GM21825 (cell line): ENCODE measurements at regions not wholly inside any gene's neighbourhood (a gene's known extent, or its start where the extent isn't known, plus 50 kb on each side); places are given as distances from the start of the nearest gene placed in this dataset.

ENCODE experiments used
- ATAC-seq: cut with Tn5 transposase; IDR thresholded peaks from one replicate; pipeline ENCODE4 v1.9.1; 2021; ENCODE audit warnings: mild to moderate bottlenecking, moderate library complexity; ENCODE audit not compliant: unreplicated experiment

DNA sequence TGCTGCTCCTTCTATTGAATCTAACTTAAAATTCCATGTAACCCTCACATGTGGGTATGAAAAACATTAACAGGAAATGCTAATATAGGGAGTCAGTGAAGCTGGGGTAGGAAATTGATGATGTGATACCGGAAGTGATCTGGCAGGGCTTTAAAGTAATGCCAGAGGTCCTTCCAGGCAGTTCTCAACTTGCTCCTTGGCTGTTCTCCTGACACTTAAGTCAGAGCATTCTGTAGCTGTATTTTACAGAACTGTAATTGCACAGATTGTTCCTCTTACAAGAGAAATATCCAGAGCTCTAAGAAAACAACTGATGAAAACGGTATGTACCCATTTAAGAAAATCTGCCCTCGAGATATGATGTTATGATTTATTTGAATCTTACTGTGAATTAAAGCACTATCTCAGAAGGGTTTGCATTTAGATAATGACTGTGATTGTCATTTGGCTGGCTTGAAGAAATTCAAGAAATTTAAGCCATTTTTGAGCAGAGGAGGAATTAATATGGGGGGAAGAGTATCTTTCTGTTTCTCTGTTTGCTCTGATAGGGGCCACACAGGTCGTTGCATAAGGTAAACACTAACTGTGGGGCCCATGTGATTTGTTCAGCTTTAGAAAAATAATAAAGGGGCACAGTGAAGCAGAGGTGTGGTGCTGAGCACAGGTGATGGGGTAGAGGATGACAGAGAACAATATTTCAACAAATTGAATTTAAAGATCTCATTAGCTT lies 88.4 kb downstream of the BBS10 start:
- ATAC-seq = no peak

DNA sequence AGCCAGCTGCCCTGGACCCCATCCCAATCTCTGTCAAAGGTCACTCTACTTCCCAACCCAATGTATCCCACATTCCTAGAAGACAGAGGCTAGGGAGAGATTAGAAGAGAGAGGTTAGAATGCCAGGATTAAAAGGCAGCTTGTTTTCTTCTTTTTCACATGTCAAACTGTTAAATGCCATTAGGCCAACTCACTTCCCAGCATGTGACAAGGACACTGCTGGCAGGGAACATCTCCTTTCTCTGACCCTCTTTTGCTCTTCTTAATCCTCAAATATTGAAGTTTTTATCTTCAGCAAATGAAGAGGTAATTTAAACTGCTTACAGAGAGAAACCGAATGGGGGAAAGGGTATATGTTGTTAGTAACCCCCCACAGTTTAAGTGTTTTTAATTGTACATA lies 89.1 kb downstream of the BBS10 start:
- ATAC-seq = no peak

DNA sequence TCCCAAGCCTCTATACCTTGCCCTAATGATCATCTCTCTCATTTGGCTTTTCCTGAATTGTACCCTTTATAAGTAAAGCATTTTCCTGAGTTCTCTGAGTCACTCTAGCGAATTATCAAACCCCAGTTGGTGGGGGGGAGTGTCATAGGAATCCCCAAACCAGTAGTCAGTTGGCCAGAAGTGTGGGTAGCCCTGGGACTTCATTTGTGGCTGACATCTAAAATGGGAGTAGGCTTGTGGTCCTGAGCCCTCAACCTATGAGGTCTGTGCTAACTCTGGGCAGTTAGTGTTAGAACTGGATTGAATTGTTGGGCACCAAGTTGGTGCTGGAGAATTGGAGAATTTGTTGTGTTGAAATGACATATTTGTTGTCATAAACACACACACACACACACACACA lies 91.3 kb downstream of the BBS10 start:
- no peak for ATAC-seq

DNA sequence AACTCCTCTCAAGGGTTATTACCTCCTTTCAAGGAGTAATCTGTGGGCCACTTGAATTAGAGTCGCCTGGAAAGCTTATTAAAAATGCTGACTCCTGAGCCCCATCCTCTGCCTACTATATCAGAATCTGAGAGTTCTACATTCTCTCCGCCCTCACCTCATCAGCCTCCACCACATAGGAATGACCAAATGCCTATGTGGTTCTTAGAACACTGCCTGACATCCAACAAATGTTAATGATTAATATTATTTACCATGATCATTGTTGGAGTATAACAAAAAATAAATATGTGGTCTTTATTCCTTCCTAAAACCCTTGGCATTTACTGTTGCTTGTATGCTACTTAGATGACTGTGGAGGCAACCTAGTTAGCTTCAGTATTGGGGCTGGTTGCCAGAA lies 91.9 kb downstream of the BBS10 start:
- ATAC-seq = no peak

DNA sequence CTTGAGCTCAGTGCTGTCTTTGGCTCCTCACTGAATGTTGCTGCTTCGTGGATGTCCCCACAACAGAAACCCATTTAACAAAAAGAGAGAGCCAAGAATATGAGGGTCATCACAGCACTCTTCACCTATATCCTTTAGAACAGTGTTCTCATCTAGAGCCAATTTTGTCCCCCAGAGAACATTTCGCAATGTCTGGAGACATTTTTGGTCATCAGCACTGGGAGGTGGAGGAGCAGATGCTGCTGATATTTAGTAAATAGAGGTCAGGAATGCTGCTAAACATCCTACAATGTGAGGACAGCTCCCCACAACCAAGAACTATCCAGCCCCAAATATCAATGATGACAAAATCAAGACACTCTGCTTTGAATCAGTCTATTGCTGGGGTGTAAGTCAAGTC lies 92.5 kb downstream of the BBS10 start:
- ATAC-seq = no peak

DNA sequence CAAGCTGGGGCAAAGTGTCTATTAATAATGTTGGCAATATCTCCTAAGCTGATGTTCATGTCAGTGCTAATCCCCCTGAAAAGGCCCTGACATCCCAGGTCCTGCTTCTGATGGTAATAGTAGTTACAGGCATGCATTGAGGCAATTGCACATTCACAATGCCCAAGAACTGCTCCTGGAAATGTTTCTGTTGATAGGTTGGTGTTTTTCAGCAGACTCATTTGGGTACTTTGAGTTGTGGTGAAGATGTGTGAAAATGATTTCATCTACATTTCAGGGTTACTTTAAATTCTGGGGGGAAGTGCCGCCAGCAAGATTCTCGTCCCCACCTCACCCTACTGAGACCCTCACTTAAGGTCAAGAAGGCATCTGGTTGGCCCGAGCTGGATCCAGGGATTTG lies 92.9 kb downstream of the BBS10 start:
- ATAC-seq = no peak

DNA sequence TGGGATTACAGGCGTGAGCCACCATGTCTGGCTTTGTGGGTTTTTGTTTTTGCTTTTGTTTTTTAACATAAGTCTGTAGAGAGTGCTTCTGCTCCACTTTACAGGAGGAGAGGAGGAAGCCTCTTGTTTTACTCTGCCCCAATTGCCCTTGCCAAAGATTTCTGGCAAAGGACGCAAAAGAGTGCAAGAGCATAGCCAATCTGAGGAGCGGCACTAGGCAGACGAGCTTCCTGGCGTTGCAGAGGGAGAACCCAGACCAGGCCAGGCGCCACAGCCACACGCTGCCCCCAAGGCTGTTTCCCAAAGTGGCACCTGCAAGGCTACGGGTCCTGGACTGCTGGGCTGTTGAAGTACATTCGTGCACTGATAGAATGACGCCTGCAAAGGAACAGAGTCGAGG lies 96.2 kb downstream of the BBS10 start:
- no peak for ATAC-seq

DNA sequence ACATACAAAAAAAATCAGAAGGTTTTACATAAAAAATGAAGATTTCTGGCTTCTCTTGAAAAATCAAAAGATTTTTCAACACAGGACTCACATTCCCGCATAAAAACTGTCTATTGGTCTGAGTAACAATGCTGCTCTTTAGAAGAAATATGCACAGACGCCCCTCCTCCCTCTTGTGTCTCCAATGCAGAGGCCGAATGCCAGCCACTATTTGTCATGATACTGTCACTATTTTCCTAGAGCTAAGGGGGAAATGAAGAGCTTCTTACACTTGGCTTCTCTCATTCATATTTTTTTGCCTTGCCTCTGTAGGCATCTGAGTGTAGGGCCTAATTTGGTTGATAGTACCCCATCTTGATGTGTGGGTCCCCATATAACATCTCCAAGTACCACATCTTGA lies 98.0 kb downstream of the BBS10 start:
- no peak for ATAC-seq

DNA sequence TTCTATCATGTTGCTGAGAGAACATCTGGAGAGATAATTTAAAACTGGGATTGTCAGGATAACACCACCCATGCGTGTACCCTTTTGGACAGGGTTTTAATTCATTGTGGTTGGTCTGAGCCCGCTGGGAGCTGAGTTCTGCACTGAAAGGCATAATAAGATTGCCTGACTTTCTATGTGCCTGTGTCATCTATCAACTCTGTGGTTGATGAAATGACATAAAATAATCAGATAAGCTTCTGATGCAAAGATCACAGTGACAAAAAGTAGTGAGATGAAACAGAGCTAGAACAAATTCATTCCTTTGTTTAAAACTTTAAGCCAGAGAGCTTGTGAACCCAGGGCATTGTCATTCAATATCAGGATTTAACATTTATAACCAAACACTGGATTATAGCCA lies 98.7 kb downstream of the BBS10 start:
- ATAC-seq = no peak

DNA sequence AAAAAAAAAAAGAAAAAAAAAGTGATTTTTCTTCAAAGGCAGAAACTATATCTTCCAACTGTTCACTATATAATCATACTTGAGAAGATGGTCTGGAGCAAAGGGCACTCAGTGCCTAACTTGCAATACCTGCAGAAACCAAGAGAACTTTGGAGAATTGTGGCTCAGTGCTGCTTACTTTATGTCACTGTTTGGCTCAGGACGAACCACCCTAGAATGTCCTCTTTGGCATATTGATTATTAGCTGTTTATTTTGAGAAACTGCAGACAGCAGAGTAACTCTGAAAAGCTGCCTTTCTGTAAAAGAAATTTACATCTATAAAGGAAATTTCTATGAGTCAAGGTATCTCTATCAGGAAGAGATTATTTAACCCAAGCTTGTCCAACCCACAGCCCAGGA lies 100.2 kb downstream of the BBS10 start:
- ATAC-seq = no peak

DNA sequence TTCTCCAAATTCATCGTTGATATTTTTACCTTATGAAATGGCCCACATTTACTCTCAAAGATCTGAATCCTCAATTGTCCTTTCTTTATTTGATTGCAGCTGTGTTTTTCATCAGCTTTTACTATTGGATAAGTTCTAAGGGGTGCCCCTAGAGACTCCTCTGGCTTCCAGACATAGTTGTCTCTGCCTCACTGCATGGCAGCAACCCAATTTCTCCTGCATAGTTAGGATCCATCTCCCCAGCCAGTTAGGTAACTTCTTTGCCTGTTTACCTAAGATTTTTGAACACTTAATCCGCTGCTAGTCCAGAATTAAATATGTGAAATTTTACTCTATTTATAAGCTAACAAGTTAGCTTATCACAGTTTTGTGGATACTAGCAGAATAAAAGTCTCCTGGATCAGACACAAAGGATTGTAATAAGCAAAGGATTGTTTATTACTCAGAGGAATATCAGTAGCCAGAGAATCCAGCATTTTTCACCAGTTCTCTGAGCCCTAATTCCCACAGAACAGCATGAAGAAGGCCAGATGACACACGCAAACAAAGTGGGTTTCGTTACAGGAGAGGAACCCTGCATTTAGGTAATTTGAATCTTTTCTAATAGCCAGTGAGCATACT lies 101.1 kb downstream of the BBS10 start:
- ATAC-seq = no peak

DNA sequence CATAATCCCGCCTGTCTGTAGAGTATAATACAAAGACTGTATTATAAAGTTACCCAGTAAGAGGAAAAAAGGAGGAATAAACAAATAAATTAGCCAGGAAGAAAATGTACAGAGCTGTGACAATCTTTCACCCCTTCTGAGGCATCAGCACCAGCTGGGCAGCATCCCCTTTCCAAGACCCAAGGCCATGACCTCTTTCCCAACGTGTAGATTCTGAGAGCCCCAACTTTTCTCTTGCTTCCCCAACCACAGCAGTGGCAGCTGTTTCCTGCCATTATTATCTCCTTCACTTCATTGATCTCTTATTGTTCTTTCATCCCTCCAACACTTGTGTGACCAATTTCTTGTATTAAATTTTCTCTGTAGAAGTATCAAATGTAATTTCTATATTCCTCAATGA lies 101.6 kb downstream of the BBS10 start:
- no peak for ATAC-seq

DNA sequence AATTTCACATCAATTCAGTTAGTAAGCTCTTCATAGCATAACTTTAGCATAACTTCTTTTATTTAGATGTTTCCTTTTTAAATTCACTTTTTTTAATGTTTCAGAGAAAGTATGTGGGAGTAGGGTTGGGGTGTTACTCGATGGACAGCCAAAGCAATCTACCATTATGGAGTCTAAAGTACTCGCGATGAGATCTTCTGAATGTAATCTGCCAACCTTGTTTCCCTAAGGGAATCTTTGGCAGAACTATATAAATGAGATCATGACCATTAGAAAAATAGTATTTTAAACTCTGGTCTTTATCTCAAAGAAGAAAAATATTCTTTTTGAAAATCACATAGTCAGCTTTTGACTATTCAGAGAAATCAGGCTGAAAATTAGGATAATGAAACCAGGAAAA lies 103.9 kb downstream of the BBS10 start:
- ATAC-seq = no peak

DNA sequence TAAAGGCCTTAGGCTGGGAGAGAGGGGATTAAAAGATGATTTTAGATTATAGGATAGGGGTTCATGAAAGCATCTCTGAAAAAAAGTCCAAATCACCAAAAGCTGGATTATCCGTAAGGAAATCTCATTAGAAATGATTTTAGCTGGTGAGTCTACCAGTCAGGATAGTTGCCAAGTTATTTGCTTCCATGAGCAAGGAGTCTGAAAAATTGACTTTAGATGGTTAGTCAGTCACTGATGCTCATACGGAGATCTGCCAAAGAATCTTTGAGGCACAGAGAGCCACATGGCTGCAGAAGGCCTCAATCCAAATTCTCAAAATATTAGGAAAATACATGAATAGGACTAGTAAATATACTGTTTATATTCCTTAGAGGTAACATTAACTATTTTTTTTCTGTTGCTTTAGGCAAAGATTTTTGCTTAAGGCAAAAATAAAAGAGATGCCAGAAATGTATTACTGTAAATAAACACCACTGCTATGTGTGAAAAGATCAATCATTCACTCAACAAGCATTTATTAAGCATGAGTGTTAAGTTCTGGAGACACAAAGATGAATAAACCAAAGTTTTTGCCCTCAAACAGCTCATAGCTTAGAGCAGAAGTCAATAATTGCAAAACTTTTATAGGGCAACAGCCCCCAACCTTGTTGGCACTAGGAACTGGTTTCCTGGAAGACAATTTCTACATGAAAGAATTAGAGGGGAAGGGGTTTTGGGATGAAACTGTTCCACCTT lies 105.2 kb downstream of the BBS10 start:
- no peak for ATAC-seq

DNA sequence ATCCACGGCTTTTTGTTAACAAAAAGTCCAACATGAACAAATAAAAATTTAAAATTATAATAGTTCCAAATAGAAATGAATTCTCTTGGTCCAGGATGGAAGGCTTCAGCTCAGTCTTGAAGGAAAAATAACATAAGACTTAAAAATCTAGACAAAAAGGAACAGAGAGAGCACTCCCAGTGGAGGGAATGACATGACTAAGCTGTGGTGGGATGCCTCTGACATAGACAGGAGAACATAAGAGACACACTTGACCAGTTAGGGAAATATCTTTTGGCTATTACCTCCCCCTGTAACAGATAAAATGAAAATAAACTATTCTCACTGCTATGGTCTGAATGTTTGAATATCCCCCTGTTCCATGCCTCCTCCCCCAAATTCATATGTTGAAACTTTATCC lies 106.8 kb downstream of the BBS10 start:
- no peak for ATAC-seq

DNA sequence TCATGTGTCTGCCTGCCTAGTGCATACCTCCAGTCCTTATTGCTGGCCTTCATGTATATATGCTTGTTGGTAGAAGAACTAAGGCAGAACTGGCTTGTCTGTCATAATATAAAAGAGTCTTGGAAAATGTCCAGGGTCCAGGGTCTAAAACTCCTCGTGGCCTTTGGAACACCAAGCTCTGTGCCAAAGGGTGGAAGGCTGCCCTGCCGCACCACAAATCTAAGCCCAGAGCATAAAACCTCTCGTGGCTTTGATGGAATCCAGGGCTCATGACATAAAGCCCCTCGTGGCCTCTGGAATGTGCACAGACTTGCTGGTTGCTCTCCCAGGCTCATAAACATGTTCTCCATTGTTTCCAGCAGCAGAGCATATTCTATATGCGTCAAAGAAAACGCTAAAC lies 107.9 kb downstream of the BBS10 start:
- ATAC-seq = no peak

DNA sequence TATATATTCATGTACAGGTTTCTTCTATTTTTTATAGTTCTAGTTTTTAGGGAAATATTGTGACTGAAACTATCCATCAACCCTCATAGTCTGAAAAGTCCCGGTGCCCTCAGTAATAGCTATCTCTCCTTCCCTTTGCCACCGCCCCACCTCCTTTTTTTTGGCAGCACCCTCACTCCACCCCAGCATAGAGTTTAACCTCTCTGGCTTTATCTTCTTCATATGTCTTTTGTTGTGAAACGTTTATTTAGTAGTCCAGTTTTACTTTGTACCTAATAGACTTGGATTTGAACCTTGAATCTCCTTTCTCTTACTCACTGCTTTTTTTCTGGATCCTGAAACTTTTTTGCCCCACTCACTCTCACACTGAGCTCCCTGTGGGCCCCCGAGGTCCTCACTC lies 109.5 kb downstream of the BBS10 start:
- ATAC-seq = no peak

DNA sequence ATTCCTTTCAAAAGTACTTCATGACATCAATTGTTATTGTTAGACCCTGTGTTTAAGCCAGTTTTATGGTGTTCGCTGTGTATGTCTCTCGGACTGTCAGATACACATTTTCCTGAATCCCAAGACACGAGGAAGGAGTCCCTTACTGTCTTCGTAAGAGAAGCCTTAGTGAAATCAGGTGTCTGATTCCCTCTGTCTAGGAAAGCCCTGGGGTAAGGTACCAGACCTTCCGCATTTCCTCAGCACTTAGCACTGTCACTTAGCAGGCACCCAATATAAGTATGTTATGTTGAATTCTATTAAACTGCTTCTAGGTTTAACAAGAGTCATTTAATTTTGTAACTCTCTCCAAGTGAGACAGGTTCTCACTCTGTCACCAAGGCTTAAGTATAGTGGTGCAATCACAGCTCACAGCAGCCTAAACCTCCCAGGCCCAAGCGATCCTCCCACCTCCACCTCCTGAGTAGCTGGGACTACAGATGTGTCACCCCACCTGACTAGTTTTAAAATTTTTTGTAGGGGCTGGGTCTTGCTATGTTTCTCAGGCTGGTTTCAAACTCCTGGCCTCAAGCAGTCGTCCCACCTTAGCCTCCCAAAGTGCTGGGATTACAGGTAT lies 111.0 kb downstream of the BBS10 start:
- no peak for ATAC-seq

DNA sequence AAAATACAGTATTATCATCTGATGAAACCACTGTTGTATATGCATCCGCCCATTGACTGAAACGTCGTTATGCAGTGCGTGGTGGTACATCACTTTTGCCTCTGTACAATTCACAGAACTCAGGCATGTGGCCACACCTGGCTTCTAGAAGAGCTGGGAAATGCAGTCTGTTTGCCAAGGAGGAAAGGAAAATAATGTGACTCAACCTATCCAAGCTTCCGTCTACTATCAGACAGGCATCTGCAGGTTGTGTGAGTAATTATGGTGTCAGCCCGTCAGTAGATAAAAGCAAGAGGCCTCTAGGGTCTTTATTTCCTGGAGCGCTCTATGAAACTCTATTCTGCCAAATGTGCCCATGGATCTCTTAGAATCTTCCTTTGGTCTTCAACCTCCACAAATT lies 111.6 kb downstream of the BBS10 start:
- ATAC-seq = no peak

DNA sequence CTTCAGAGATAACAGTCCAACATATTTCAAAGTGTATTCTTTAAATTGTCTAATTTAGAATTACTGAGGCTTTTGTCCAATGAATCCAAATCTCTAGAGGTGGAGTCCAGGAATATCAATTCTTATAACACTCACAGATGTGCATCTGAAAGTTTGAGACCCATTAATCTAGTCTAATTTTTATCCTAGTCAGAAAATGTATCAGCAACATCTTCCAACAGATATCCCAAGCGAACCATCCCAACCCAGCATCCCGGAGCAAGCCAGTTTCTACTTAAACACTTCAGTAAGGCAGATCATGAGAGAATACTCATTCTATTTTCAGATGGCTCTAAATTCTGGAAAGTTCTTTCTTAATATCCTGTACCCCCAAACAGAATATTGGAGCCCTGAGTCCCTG lies 113.5 kb downstream of the BBS10 start:
- no peak for ATAC-seq

DNA sequence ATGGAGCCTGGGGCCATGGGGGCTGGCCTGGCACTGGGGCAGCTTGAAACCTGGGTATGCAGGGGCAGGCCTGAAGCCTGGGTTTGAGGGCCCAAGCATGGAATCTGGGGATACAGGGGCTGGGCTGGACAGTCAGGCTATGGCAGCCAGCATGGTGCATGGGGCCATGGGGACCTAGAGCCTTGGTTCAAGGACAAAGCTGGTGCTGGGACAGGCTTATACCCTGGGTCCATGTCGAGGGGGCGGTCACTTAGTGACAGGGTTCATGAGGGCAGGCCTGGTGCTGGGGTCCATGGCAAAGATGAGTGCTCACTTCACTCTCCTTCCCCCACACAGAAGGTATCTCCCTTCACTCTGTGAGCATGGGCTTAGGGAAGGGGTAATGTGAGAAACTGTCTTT lies 116.2 kb downstream of the BBS10 start:
- ATAC-seq = no peak

DNA sequence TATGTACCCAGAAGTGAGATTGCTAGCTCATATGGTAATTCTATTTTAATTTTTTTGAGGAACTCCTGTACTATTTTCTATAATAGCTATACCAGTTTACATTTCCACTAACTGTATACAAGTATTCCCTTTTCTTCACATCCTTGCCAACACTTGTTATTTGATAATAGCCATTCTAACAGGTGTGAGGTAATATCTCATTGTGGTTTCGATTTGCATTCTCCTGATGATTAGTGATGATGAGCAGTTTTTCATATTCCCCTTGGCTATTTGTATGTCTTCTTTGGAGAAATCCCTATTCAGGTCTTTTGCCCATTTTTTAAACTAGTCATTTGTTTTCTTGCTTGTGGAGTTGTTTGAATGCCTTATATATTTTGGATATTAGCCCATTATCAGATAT lies 121.3 kb downstream of the BBS10 start:
- ATAC-seq = no peak
